HepG2 (cell line): ENCODE measurements at regions not wholly inside any gene's neighbourhood (a gene's known extent, or its start where the extent isn't known, plus 50 kb on each side); places are given as distances from the start of the nearest gene placed in this dataset.

Experiments used
- ATAC-seq: fragments of 200-7000 bp; cut with Tn5 transposase; 3 replicates; pipeline ENCODE4 v1.9.1; 2020; ENCODE audit warnings: mild to moderate bottlenecking, moderate library complexity
- BruUV-seq: library from RNA; stranded (reverse); fragments of 400-500 nt; replicated peaks from 2 replicates; lab custom pipeline; 2021; lab: Mats Ljungman, UMichigan
- CTCF ChIA-PET: fragments of 300-600 bp; formaldehyde crosslinking; extraction: SDS; loops from one replicate; lab custom pipeline; 2021; ENCODE audit warnings: low total read pairs, inconsistent platforms, low intra/inter-chr PET ratio; lab: Yijun Ruan, JAX
- POLR2A ChIA-PET: fragments of 350-600 bp; sonication (Branson Sonifier 250); formaldehyde crosslinking; loops from one replicate; lab custom pipeline; 2020; ENCODE audit warnings: antibody characterized with exemption, inconsistent platforms; lab: Yijun Ruan, JAX
- DNase-seq: peaks from one replicate; pipeline ENCODE4 v3.0.0-alpha.2; 2015; ENCODE audit warnings: low spot score
- FAIRE-seq: peaks from 3 replicates; lab custom pipeline; 2011; peaks lifted over from hg19 to GRCh38; lab: Jason Lieb, UNC
- H2AFZ ChIP-seq: one replicate; pipeline ENCODE4 v1.6.1; 2011; ENCODE audit warnings: low read length, inconsistent platforms
- H3K27ac ChIP-seq: fragments of 300-600 bp; 3 replicates; pipeline ENCODE4 v1.8.0; 2011; ENCODE audit warnings: mixed run types, mild to moderate bottlenecking, mixed read lengths, low read length, inconsistent platforms; ENCODE audit not compliant: insufficient read depth; ENCODE audit errors: extremely low read length
- H3K27me3 ChIP-seq, 2 experiments: fragments of 200-600 bp in 1 of 2; 2 replicates in 1 of 2; 3 replicates in 1 of 2; pipeline versions ENCODE4 v1.6.0 to v1.8.0; 2011; ENCODE audit warnings: low read length in 2 of 2, mild to moderate bottlenecking in 2 of 2, moderate library complexity in 2 of 2, inconsistent platforms in 1 of 2; ENCODE audit not compliant: insufficient read depth in 2 of 2, control insufficient read depth in 1 of 2
- H3K36me3 ChIP-seq, 2 experiments: fragments of 200-600 bp in 1 of 2; replicated peaks in 1 of 2; 2 replicates in 1 of 2; 3 replicates in 1 of 2; pipeline versions ENCODE4 v1.5.1 to v1.8.0; 2011; ENCODE audit warnings: low read length in 2 of 2, inconsistent platforms in 1 of 2; ENCODE audit not compliant: insufficient read depth in 2 of 2, control insufficient read depth in 1 of 2
- H3K4me1 ChIP-seq: 2 replicates; pipeline ENCODE4 v1.5.1; 2012; ENCODE audit warnings: low read length, inconsistent platforms; ENCODE audit not compliant: insufficient read depth
- H3K4me2 ChIP-seq: 2 replicates; pipeline ENCODE4 v1.6.0; 2011; ENCODE audit warnings: low read depth, low read length, inconsistent platforms
- H3K4me3 ChIP-seq, 3 experiments: fragments of 200-600 bp in 1 of 3; sonication (generic), shearing (Covaris generic) in 1 of 3; replicated peaks in 1 of 3; 2 replicates each; pipeline ENCODE4 v1.5.1; 2011 to 2016; ENCODE audit warnings: low read length in 3 of 3, inconsistent platforms in 2 of 3, low read depth in 2 of 3, mild to moderate bottlenecking in 2 of 3, control low read depth in 1 of 3, mixed read lengths in 1 of 3; ENCODE audit not compliant: insufficient read depth in 1 of 3
- H3K79me2 ChIP-seq: one replicate; pipeline ENCODE4 v1.6.1; 2011; ENCODE audit warnings: low read length, inconsistent platforms; ENCODE audit not compliant: insufficient read depth
- H3K9ac ChIP-seq: 2 replicates; pipeline ENCODE4 v1.6.0; 2011; ENCODE audit warnings: mild to moderate bottlenecking, low read depth, low read length, inconsistent platforms; ENCODE audit not compliant: insufficient read depth
- H3K9me3 ChIP-seq: 2 replicates; pipeline ENCODE4 v1.5.1; 2012; ENCODE audit warnings: mild to moderate bottlenecking, low read length
- H4K20me1 ChIP-seq: 2 replicates; pipeline ENCODE4 v1.6.0; 2011; ENCODE audit warnings: inconsistent platforms, mild to moderate bottlenecking, low read length, moderate library complexity; ENCODE audit not compliant: insufficient read depth
- ETS1 ChIP-seq: sonication (generic); formaldehyde crosslinking; IDR thresholded peaks from 2 replicates; pipeline ENCODE4 v1.4.0; 2020; ENCODE audit warnings: missing genetic modification reagents
- MNT ChIP-seq: fragments of 450-650 bp; IDR thresholded peaks from 2 replicates; pipeline ENCODE4 v1.6.1; 2016
- NFRKB ChIP-seq: fragments of 450-650 bp; IDR thresholded peaks from 2 replicates; pipeline ENCODE4 v1.6.1; 2017
- NFYC ChIP-seq: IDR thresholded peaks from 2 replicates; pipeline ENCODE4 v1.6.1; 2016; ENCODE audit warnings: missing genetic modification reagents, missing compliant biosample characterization
- RBM22 ChIP-seq: fragments of 200-400 bp; formaldehyde crosslinking; optimal IDR thresholded peaks from 2 replicates; pipeline ENCODE3; 2017; ENCODE audit warnings: mild to moderate bottlenecking, low read length, moderate library complexity
- TBX3 ChIP-seq: fragments of 450-650 bp; IDR thresholded peaks from 2 replicates; pipeline ENCODE4 v1.6.1; 2017; ENCODE audit warnings: antibody characterized with exemption, mild to moderate bottlenecking, inconsistent platforms, borderline replicate concordance
- ZFX ChIP-seq: sonication (generic); formaldehyde crosslinking; IDR thresholded peaks from 2 replicates; pipeline ENCODE4 v1.4.0; 2020; ENCODE audit warnings: mild to moderate bottlenecking, low read depth, missing genetic modification reagents, moderate library complexity
- ZNF281 ChIP-seq: sonication (generic); formaldehyde crosslinking; IDR thresholded peaks from 2 replicates; pipeline ENCODE4 v1.4.0; 2020; ENCODE audit warnings: missing genetic modification reagents, borderline replicate concordance
- ZNF414 ChIP-seq: sonication (generic); formaldehyde crosslinking; IDR thresholded peaks from 2 replicates; pipeline ENCODE4 v1.5.0; 2020; ENCODE audit warnings: missing genetic modification reagents
- ZNF510 ChIP-seq: sonication (generic); formaldehyde crosslinking; IDR thresholded peaks from 2 replicates; pipeline ENCODE4 v1.4.0; 2020; ENCODE audit warnings: low read depth, mild to moderate bottlenecking, missing genetic modification reagents
- ZNF639 ChIP-seq: conservative IDR thresholded peaks from 2 replicates; pipeline ENCODE4 v1.6.1; 2018; ENCODE audit warnings: missing genetic modification reagents
- WGBS: methylation state at CpG from one replicate; pipeline ENCODE4 v1.1.6; 2017; ENCODE audit warnings: low lambda C conversion rate; 5-methylcytosine and 5-hydroxymethylcytosine counted together
- in situ Hi-C: cut with HindIII; loops from 2 replicates; pipeline ENCODE4 v1.10.0; 2017; ENCODE audit warnings: low pct_unique_long_range_greater_than_20kb; ENCODE audit not compliant: extremely low pct_ligation_motif_present
- intact Hi-C: fragments of 100-400 bp; cut with micrococcal nuclease; formaldehyde crosslinking; loops from one replicate; pipeline ENCODE4 v1.10.0; 2022; ENCODE audit not compliant: unreplicated experiment

GRCh38 chr14:30381861-30382480 lies 177.0 kb upstream of the G2E3 start:
- Histone ChIP-seq H3K36me3 (no peaks in the 10 kb centered on the region), H3K79me2 (no peaks in the 10 kb centered on the region), H3K27ac (no peak overlapping the region), H3K4me1 (no peaks in the 10 kb centered on the region), H3K4me2 (no peak overlapping the region), H3K27me3 (no peaks in the 10 kb centered on the region), H4K20me1 (no peaks in the 10 kb centered on the region), H3K4me3 (no peak overlapping the region), H2AFZ (no peak overlapping the region), H3K9ac (no peak overlapping the region), H3K9me3 (no peaks in the 10 kb centered on the region)
- ChIA-PET POLR2A (no interaction called here), CTCF (no interaction called here)
- FAIRE-seq (no peak), ATAC-seq (no peak), DNase-seq (no peak)
- under 1% methylated on average over 2 of the region's 2 CpGs for WGBS
- BruUV-seq: no TSS peak
- intact Hi-C loops (no loop called here), in situ Hi-C loops (no loop called here)
- TF ChIP-seq ZNF510 (CRISPR knock-in tag) (no peak), RBM22 (no peak), ETS1 (CRISPR knock-in tag) (no peak), NFYC (no peak), TBX3 (no peak), MNT (no peak), ZNF414 (CRISPR knock-in tag) (no peak), ZFX (CRISPR knock-in tag) (no peak), ZNF281 (CRISPR knock-in tag) (no peak), NFRKB (no peak), ZNF639 (CRISPR knock-in tag) (no peak)
